ENCODE measurements at regions not wholly inside any gene's neighbourhood (a gene's known extent, or its start where the extent isn't known, plus 50 kb on each side); places are given as distances from the start of the nearest gene placed in this dataset.

DNA sequence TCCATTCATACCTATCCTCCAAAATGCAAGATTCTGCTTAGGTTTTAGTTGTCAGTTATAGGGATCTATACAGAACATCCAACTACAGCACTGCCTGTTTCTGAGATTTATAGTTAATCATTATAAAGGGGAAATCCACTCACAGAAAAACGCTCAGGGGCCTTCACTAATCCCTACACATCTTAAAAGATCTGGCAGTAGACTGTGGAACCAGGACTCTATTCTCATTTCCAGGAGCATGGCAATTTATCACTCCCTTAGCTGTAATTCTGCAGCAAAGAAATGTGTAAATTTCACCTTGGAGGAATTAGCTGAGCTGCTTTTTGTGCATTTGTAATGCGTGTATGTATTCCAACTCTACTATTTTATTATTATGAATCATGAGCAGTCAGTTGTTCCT lies 1128.1 kb upstream of the PRR20A start:
- TF ChIP-seq, protein P1, sequence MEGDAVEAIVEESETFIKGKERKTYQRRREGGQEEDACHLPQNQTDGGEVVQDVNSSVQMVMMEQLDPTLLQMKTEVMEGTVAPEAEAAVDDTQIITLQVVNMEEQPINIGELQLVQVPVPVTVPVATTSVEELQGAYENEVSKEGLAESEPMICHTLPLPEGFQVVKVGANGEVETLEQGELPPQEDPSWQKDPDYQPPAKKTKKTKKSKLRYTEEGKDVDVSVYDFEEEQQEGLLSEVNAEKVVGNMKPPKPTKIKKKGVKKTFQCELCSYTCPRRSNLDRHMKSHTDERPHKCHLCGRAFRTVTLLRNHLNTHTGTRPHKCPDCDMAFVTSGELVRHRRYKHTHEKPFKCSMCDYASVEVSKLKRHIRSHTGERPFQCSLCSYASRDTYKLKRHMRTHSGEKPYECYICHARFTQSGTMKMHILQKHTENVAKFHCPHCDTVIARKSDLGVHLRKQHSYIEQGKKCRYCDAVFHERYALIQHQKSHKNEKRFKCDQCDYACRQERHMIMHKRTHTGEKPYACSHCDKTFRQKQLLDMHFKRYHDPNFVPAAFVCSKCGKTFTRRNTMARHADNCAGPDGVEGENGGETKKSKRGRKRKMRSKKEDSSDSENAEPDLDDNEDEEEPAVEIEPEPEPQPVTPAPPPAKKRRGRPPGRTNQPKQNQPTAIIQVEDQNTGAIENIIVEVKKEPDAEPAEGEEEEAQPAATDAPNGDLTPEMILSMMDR (IDR thresholded peaks at IDR 0.05), result no peak
- TF ChIP-seq POLR2AphosphoS5 (IDR thresholded peaks at IDR 0.05) (no peak), EP300 (IDR thresholded peaks at IDR 0.05) (no peak)

Data from esophagus muscularis mucosa (tissue), 4 donors.